SK-N-MC (cell line): ENCODE measurements at regions not wholly inside any gene's neighbourhood (a gene's known extent, or its start where the extent isn't known, plus 50 kb on each side); places are given as distances from the start of the nearest gene placed in this dataset.

Experiments used
- EZH2 ChIP-seq: fragments of 200-600 bp; sonication (generic); IDR thresholded peaks from one replicate; pipeline ENCODE4 v1.6.1; 2017; ENCODE audit warnings: antibody characterized with exemption
- FOXP2 ChIP-seq: optimal IDR thresholded peaks from 2 replicates; pipeline ENCODE3; 2011; ENCODE audit warnings: mild to moderate bottlenecking, moderate library complexity; ENCODE audit not compliant: insufficient read depth; ENCODE audit errors: extremely low read length, control extremely low read depth
- POLR2AphosphoS5 ChIP-seq: IDR thresholded peaks from 2 replicates; pipeline ENCODE4 v1.6.1; 2012; ENCODE audit warnings: mild to moderate bottlenecking, low read depth, low read length, borderline replicate concordance

GRCh38 chr4:64756016-64756415 is 346.8 kb upstream of the TECRL start:
- TF ChIP-seq EZH2 (no peak), POLR2AphosphoS5 (no peak), FOXP2 (no peak)
